H1 (cell line): ENCODE measurements at regions not wholly inside any gene's neighbourhood (a gene's known extent, or its start where the extent isn't known, plus 50 kb on each side); places are given as distances from the start of the nearest gene placed in this dataset.

ENCODE experiments used
- CTCF ChIA-PET: fragments of 300-600 bp; sonication (Branson Sonifier 250); formaldehyde crosslinking; loops from one replicate; lab custom pipeline; 2021; ENCODE audit not compliant: partially characterized antibody; lab: Charles Lee
- POLR2A ChIA-PET: fragments of 300-600 bp; sonication (Branson Sonifier 250); formaldehyde crosslinking; loops from one replicate; lab custom pipeline; 2021; ENCODE audit warnings: inconsistent platforms; ENCODE audit not compliant: partially characterized antibody; lab: Charles Lee
- DNase-seq, 2 experiments: peaks; one replicate each; pipeline versions ENCODE4 v3.0.0 to v3.0.0-alpha.2; 2010 to 2022; ENCODE audit warnings: low spot score in 2 of 2, low read depth in 1 of 2, mixed read lengths in 1 of 2
- FAIRE-seq: peaks from 2 replicates; lab custom pipeline; 2011; peaks lifted over from hg19 to GRCh38; lab: Jason Lieb, UNC
- H2AFZ ChIP-seq: 2 replicates; pipeline ENCODE4 v1.8.1; 2012; ENCODE audit warnings: low read length, inconsistent platforms
- H2AK5ac ChIP-seq: 2 replicates; pipeline ENCODE4 v1.6.1; 2013; ENCODE audit warnings: low read depth, low read length
- H2BK120ac ChIP-seq: replicated peaks from 2 replicates; pipeline ENCODE3; 2013; ENCODE audit warnings: low read depth, low read length, inconsistent platforms
- H2BK12ac ChIP-seq: 2 replicates; pipeline ENCODE4 v1.6.1; 2013; ENCODE audit warnings: low read depth, low read length
- H2BK15ac ChIP-seq: 2 replicates; pipeline ENCODE4 v1.6.1; 2013; ENCODE audit warnings: low read length
- H2BK20ac ChIP-seq: 2 replicates; pipeline ENCODE4 v1.6.1; 2013; ENCODE audit warnings: low read length
- H2BK5ac ChIP-seq: 2 replicates; pipeline ENCODE4 v1.6.1; 2013; ENCODE audit warnings: low read depth, low read length
- H3K14ac ChIP-seq: 2 replicates; pipeline ENCODE4 v1.6.1; 2013; ENCODE audit warnings: inconsistent platforms; ENCODE audit not compliant: insufficient read length
- H3K18ac ChIP-seq: 2 replicates; pipeline ENCODE4 v1.6.1; 2013; ENCODE audit warnings: low read length; ENCODE audit errors: extremely low read depth
- H3K23ac ChIP-seq: 2 replicates; pipeline ENCODE4 v1.6.1; 2013; ENCODE audit warnings: inconsistent platforms; ENCODE audit not compliant: insufficient read length
- H3K23me2 ChIP-seq: 2 replicates; pipeline ENCODE4 v1.6.1; 2013; ENCODE audit warnings: low read depth, low read length
- H3K27ac ChIP-seq: 2 replicates; pipeline ENCODE4 v1.6.1; 2011; ENCODE audit warnings: low read depth, low read length, inconsistent platforms
- H3K27me3 ChIP-seq, 4 experiments: replicated peaks in 1 of 4; 1 replicate in 1 of 4; 2 replicates in 3 of 4; pipeline versions ENCODE4 v1.6.1 to v1.8.1; 2011 to 2013; ENCODE audit warnings: low read length in 3 of 4, mild to moderate bottlenecking in 3 of 4, inconsistent platforms in 2 of 4, mixed read lengths in 2 of 4, moderate library complexity in 1 of 4; ENCODE audit not compliant: control insufficient read depth in 3 of 4, insufficient read depth in 3 of 4; ENCODE audit errors: extremely low read depth in 1 of 4
- H3K36me3 ChIP-seq, 4 experiments: 2 replicates each; pipeline versions ENCODE4 v1.6.1 to v1.8.1; 2011 to 2013; ENCODE audit warnings: mild to moderate bottlenecking in 4 of 4, low read length in 3 of 4, moderate library complexity in 2 of 4, control low read depth in 1 of 4, inconsistent platforms in 1 of 4; ENCODE audit not compliant: insufficient read depth in 4 of 4, control insufficient read depth in 2 of 4
- H3K4ac ChIP-seq: replicated peaks from 2 replicates; pipeline ENCODE3; 2013; ENCODE audit warnings: low read length, low read depth, mixed read lengths, inconsistent platforms; ENCODE audit not compliant: insufficient read length
- H3K4me1 ChIP-seq, 4 experiments: replicated peaks in 1 of 4; 1 replicate in 1 of 4; 2 replicates in 3 of 4; pipeline versions ENCODE4 v1.6.1 to v1.8.1; 2011 to 2013; ENCODE audit warnings: low read length in 3 of 4, inconsistent platforms in 2 of 4, mixed read lengths in 1 of 4; ENCODE audit not compliant: insufficient read depth in 4 of 4, control insufficient read depth in 3 of 4
- H3K4me2 ChIP-seq, 2 experiments: 2 replicates each; pipeline versions ENCODE4 v1.6.1 to v1.8.1; 2011 to 2013; ENCODE audit warnings: low read depth in 2 of 2, low read length in 2 of 2, control low read depth in 1 of 2, inconsistent platforms in 1 of 2, mild to moderate bottlenecking in 1 of 2; ENCODE audit not compliant: insufficient read depth in 1 of 2
- H3K4me3 ChIP-seq, 4 experiments: fragments of 200-600, 300-600 bp in 1 of 4; sonication (generic), shearing (Covaris generic), sonication (Bioruptor Twin) in 1 of 4; 2 replicates each; pipeline versions ENCODE4 v1.5.1 to v1.8.1; 2011 to 2016; ENCODE audit warnings: low read length in 4 of 4, low read depth in 3 of 4, control low read depth in 2 of 4, inconsistent platforms in 2 of 4, mild to moderate bottlenecking in 2 of 4, mixed read lengths in 1 of 4, moderate library complexity in 1 of 4; ENCODE audit not compliant: insufficient read depth in 2 of 4; ENCODE audit errors: extremely low read depth in 1 of 4
- H3K56ac ChIP-seq: replicated peaks from 2 replicates; pipeline ENCODE3; 2013; ENCODE audit warnings: low read depth, mild to moderate bottlenecking, mixed read lengths, low read length, inconsistent platforms; ENCODE audit not compliant: insufficient read length
- H3K79me1 ChIP-seq: 2 replicates; pipeline ENCODE4 v1.6.1; 2013; ENCODE audit warnings: low read depth, low read length, control low read depth
- H3K79me2 ChIP-seq, 2 experiments: 2 replicates each; pipeline versions ENCODE4 v1.6.1 to v1.8.1; 2012 to 2013; ENCODE audit warnings: low read length in 2 of 2, mild to moderate bottlenecking in 2 of 2, inconsistent platforms in 1 of 2; ENCODE audit not compliant: insufficient read depth in 2 of 2, control insufficient read depth in 1 of 2
- H3K9ac ChIP-seq, 4 experiments: replicated peaks in 1 of 4; 1 replicate in 1 of 4; 2 replicates in 3 of 4; pipeline versions ENCODE4 v1.6.1 to v1.8.1; 2011 to 2013; ENCODE audit warnings: low read depth in 3 of 4, low read length in 3 of 4, control low read depth in 2 of 4, mild to moderate bottlenecking in 2 of 4, moderate library complexity in 2 of 4, inconsistent platforms in 1 of 4; ENCODE audit errors: extremely low read depth in 1 of 4
- H3K9me3 ChIP-seq, 2 experiments: 2 replicates each; pipeline versions ENCODE4 v1.6.1 to v1.8.1; 2012 to 2013; ENCODE audit warnings: mild to moderate bottlenecking in 2 of 2, moderate library complexity in 2 of 2, control low read depth in 1 of 2, inconsistent platforms in 1 of 2, low read depth in 1 of 2, low read length in 1 of 2, mixed read lengths in 1 of 2; ENCODE audit not compliant: insufficient read depth in 2 of 2
- H4K20me1 ChIP-seq, 2 experiments: replicated peaks in 1 of 2; 2 replicates each; pipeline versions ENCODE3 to v1.8.1; 2011 to 2013; ENCODE audit warnings: inconsistent platforms in 2 of 2, low read length in 2 of 2, mild to moderate bottlenecking in 1 of 2; ENCODE audit not compliant: insufficient read depth in 2 of 2, control insufficient read depth in 1 of 2
- H4K5ac ChIP-seq: 2 replicates; pipeline ENCODE4 v1.6.1; 2013; ENCODE audit warnings: low read length, low read depth, mixed read lengths, inconsistent platforms; ENCODE audit not compliant: insufficient read length
- H4K8ac ChIP-seq: 2 replicates; pipeline ENCODE4 v1.8.0; 2013; ENCODE audit warnings: mild to moderate bottlenecking, moderate library complexity, low read length, inconsistent platforms; ENCODE audit not compliant: insufficient read depth; ENCODE audit errors: extremely low read depth
- H4K91ac ChIP-seq: replicated peaks from 2 replicates; pipeline ENCODE3; 2013; ENCODE audit warnings: low read length, mixed read lengths, inconsistent platforms; ENCODE audit not compliant: insufficient read length
- ASH2L ChIP-seq: fragments of 200-600, 300-600 bp; sonication (generic); IDR thresholded peaks from one replicate; pipeline ENCODE4 v1.7.1; 2017; ENCODE audit warnings: low read length
- CREB1 ChIP-seq: IDR thresholded peaks from 2 replicates; pipeline ENCODE4 v1.6.1; 2012; ENCODE audit warnings: inconsistent platforms
- CTBP2 ChIP-seq: IDR thresholded peaks from 2 replicates; pipeline ENCODE4 v1.7.0; 2011; ENCODE audit warnings: borderline replicate concordance, mild to moderate bottlenecking, moderate library complexity, mixed read lengths, low read length; ENCODE audit not compliant: insufficient read depth, insufficient read length
- JUND ChIP-seq: IDR thresholded peaks from 2 replicates; pipeline ENCODE4 v1.6.1; 2011; ENCODE audit warnings: mild to moderate bottlenecking, improper control_type of control experiment, low read length
- RAD21 ChIP-seq, 2 experiments: IDR thresholded peaks in 1 of 2; conservative IDR thresholded peaks in 1 of 2; 2 replicates each; pipeline ENCODE4 v1.6.1; 2011; ENCODE audit warnings: low read depth in 2 of 2, low read length in 2 of 2, improper control_type of control experiment in 1 of 2, inconsistent platforms in 1 of 2, mild to moderate bottlenecking in 1 of 2, moderate library complexity in 1 of 2
- SIN3A ChIP-seq, 2 experiments: IDR thresholded peaks in 1 of 2; conservative IDR thresholded peaks in 1 of 2; 2 replicates each; pipeline ENCODE4 v1.6.1; 2011 to 2012; ENCODE audit warnings: low read length in 2 of 2, improper control_type of control experiment in 1 of 2, low read depth in 1 of 2, mild to moderate bottlenecking in 1 of 2
- SIRT6 ChIP-seq: IDR thresholded peaks from one replicate; pipeline ENCODE4 v1.7.1; 2012; ENCODE audit warnings: low read length, inconsistent platforms
- SP1 ChIP-seq: IDR thresholded peaks from 2 replicates; pipeline ENCODE4 v1.6.1; 2011; ENCODE audit warnings: low read depth, low read length
- TCF12 ChIP-seq: IDR thresholded peaks from 2 replicates; pipeline ENCODE4 v1.6.1; 2011; ENCODE audit warnings: low read depth, mild to moderate bottlenecking, low read length
- WGBS, 2 experiments: shearing (Covaris generic) in 1 of 2; methylation state at CpG; one replicate each; pipeline versions ENCODE4 v1.1.6 to v1.1.7; 2013 to 2015; ENCODE audit warnings: low lambda C conversion rate in 2 of 2, mixed read lengths in 2 of 2, inconsistent platforms in 1 of 2, low coverage in 1 of 2, missing lambda C conversion rate in 1 of 2; ENCODE audit not compliant: insufficient replicate concordance in 2 of 2, insufficient coverage in 1 of 2, insufficient read length in 1 of 2; ENCODE audit errors: extremely low coverage in 1 of 2, missing lambda C conversion rate in 1 of 2; 5-methylcytosine and 5-hydroxymethylcytosine counted together
- TF ChIP-seq, protein P1 (sequence below): IDR thresholded peaks from 2 replicates; pipeline ENCODE4 v1.6.1; 2011; ENCODE audit warnings: low read depth, mild to moderate bottlenecking, low read length; ENCODE audit not compliant: insufficient read depth

DNA sequence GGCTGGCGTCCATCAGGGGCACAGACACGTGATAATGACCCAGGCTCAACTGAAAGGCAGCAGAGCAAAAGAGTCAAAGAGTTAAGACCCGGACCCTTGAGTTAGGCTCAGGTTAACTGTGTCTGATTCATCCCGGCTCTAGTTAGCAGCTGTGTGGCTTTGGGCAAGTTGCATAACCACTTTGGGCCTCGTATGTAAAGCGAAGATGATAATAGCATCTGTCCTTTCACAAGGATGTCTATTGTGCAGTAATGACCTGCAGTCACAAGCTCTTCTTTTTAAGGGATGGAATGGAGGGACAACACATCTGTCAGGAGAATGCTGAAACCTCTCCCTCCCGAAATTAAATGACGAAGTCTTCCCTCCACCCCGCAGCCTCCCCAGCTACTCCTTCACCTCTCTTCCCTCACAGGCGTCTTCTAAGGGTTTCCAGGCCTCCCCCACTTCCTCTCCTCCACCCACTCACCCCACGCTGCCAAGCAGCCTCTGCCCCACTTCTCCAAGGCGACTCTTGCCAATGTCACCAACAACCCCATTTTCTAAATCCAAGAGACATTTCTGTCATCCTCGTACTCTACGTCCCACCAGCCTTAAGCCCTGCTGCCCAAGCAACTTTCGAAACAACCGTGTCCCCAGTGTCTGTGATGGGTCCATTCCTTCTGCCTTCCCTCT is 135.1 kb upstream of the ID2 start:
- Histone ChIP-seq H2BK5ac (no peak overlapping the region), H2AFZ (no peak overlapping the region), H3K4me2 (no peak overlapping the region), H3K4ac (no peak overlapping the region), H4K20me1 (no peaks in the 10 kb centered on the region), H4K5ac (no peak overlapping the region), H3K18ac (no peak overlapping the region), H2BK20ac (no peak overlapping the region), H3K4me3 (no peak overlapping the region), H3K79me1 (no peaks in the 10 kb centered on the region; the same call in 1 of the 2 replicates), H3K9ac (no peak overlapping the region), H2BK15ac (no peak overlapping the region), H3K79me2 (no peaks in the 10 kb centered on the region), H3K27ac (no peak overlapping the region), H3K14ac (no peak overlapping the region), H2BK12ac (no peak overlapping the region), H4K91ac (no peak overlapping the region), H3K4me1 (no peaks in the 10 kb centered on the region; a peak in 1 of 7 replicates), H4K8ac (no peak overlapping the region; the same call in 1 of the 2 replicates), H3K36me3 (no peaks in the 10 kb centered on the region), H3K56ac (no peak overlapping the region), H3K23ac (no peak overlapping the region), H2AK5ac (no peak overlapping the region), H2BK120ac (no peak overlapping the region), H3K23me2 (no peaks in the 10 kb centered on the region), H3K9me3 (no peaks in the 10 kb centered on the region), H3K27me3 (no peaks in the 10 kb centered on the region)
- POLR2A ChIA-PET: interaction anchor here (1.1 kb wide), 1 partner anchor 26 kb away, joined by 3 read pairs; no protein-coding TSS in a partner anchor
- CTCF ChIA-PET: interaction anchor here (0.7 to 1.2 kb wide), 4 partner anchors 9 to 140 kb away, joined by 3 to 5 read pairs (median 3); no protein-coding TSS in a partner anchor
- TF ChIP-seq SP1 (no peak), TCF12 (no peak), CTBP2 (no peak), RAD21 (IDR thresholded peaks at IDR 0.05 in 1 of 2, conservative IDR thresholded peaks at IDR 0.05 in 1 of 2; ENCODE audit: low read depth in 2 of 2, low read length in 2 of 2) (no peak), SIN3A (conservative IDR thresholded peaks at IDR 0.05 in 1 of 2, IDR thresholded peaks at IDR 0.05 in 1 of 2; ENCODE audit: low read depth in 1 of 2, low read length in 2 of 2) (no peak), JUND (no peak), ASH2L (no peak), SIRT6 (no peak), CREB1 (no peak)
- TF ChIP-seq, protein P1, sequence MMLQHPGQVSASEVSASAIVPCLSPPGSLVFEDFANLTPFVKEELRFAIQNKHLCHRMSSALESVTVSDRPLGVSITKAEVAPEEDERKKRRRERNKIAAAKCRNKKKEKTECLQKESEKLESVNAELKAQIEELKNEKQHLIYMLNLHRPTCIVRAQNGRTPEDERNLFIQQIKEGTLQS: no peak
- no peak for DNase-seq
- no peak for FAIRE-seq
- WGBS, 2 experiments: 86% methylated on average over 16 of the region's 16 CpGs; no CpG with 5 or more reads in 1 of the 2 experiments
